ENCODE measurements at regions not wholly inside any gene's neighbourhood (a gene's known extent, or its start where the extent isn't known, plus 50 kb on each side); places are given as distances from the start of the nearest gene placed in this dataset.

GRCh38 chr14:96975116-96975515, 177.9 kb downstream of the VRK1 start:
- H3K9me3 ChIP-seq (ENCODE audit: control insufficient read depth, insufficient read depth, low read length) = peaks cover 6% of the 10 kb centered on the region
- H3K27me3 ChIP-seq (ENCODE audit: control insufficient read depth, insufficient read depth, low read length) = no peaks in the 10 kb centered on the region
- no peak overlapping the region for H3K4ac ChIP-seq (ENCODE audit: low read depth, low read length)
- H3K4me2 ChIP-seq (ENCODE audit: low read depth, low read length) = no peak overlapping the region
- intact Hi-C loops (cut with micrococcal nuclease) = no loop called here
- no peak overlapping the region for H2BK120ac ChIP-seq (ENCODE audit: low read depth, low read length)
- H2AK5ac ChIP-seq (ENCODE audit: low read depth, low read length) = no peak overlapping the region
- H4K5ac ChIP-seq (ENCODE audit: low read depth, low read length) = no peak overlapping the region
- no peak overlapping the region for H2BK15ac ChIP-seq (ENCODE audit: low read depth, low read length)
- no peak overlapping the region for H2AFZ ChIP-seq (replicated peaks; ENCODE audit: low read length, poor library complexity)
- POLR2A ChIA-PET (ENCODE audit: unreplicated experiment) = no interaction called here
- no peak overlapping the region for H4K8ac ChIP-seq (ENCODE audit: low read depth in 2 of 2, low read length in 2 of 2)
- H3K9me1 ChIP-seq (ENCODE audit: insufficient read depth, low read length) = no peaks in the 10 kb centered on the region
- H4K20me1 ChIP-seq (ENCODE audit: insufficient read depth, low read length) = no peaks in the 10 kb centered on the region
- no peaks in the 10 kb centered on the region for H3K79me1 ChIP-seq (ENCODE audit: low read depth in 1 of 2, low read length in 2 of 2)
- in situ Hi-C loops (cut with MboI; ENCODE audit: low sequenced_read_pairs) = no loop called here
- no peak for TF ChIP-seq CHD1 (IDR thresholded peaks at IDR 0.05; ENCODE audit: low read depth, low read length)
- TF ChIP-seq, protein P1, sequence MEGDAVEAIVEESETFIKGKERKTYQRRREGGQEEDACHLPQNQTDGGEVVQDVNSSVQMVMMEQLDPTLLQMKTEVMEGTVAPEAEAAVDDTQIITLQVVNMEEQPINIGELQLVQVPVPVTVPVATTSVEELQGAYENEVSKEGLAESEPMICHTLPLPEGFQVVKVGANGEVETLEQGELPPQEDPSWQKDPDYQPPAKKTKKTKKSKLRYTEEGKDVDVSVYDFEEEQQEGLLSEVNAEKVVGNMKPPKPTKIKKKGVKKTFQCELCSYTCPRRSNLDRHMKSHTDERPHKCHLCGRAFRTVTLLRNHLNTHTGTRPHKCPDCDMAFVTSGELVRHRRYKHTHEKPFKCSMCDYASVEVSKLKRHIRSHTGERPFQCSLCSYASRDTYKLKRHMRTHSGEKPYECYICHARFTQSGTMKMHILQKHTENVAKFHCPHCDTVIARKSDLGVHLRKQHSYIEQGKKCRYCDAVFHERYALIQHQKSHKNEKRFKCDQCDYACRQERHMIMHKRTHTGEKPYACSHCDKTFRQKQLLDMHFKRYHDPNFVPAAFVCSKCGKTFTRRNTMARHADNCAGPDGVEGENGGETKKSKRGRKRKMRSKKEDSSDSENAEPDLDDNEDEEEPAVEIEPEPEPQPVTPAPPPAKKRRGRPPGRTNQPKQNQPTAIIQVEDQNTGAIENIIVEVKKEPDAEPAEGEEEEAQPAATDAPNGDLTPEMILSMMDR (conservative IDR thresholded peaks at IDR 0.05; ENCODE audit: low read depth, low read length) = no peak
- TF ChIP-seq, protein P2, sequence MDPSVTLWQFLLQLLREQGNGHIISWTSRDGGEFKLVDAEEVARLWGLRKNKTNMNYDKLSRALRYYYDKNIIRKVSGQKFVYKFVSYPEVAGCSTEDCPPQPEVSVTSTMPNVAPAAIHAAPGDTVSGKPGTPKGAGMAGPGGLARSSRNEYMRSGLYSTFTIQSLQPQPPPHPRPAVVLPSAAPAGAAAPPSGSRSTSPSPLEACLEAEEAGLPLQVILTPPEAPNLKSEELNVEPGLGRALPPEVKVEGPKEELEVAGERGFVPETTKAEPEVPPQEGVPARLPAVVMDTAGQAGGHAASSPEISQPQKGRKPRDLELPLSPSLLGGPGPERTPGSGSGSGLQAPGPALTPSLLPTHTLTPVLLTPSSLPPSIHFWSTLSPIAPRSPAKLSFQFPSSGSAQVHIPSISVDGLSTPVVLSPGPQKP (IDR thresholded peaks at IDR 0.05; ENCODE audit: borderline replicate concordance, low read depth, low read length) = no peak
- no peak for TF ChIP-seq POLR2A (IDR thresholded peaks at IDR 0.05; ENCODE audit: low read depth, low read length)
- TF ChIP-seq MXI1 (IDR thresholded peaks at IDR 0.05; ENCODE audit: borderline replicate concordance, low read depth, low read length) = no peak
- no peak for TF ChIP-seq NFE2L2 (IDR thresholded peaks at IDR 0.05; ENCODE audit: low read depth, low read length)
- TF ChIP-seq USF2 (IDR thresholded peaks at IDR 0.05; ENCODE audit: low read depth, low read length) = no peak
- TF ChIP-seq BHLHE40 (IDR thresholded peaks at IDR 0.05; ENCODE audit: low read depth, low read length) = no peak
- no peak for TF ChIP-seq CEBPB (IDR thresholded peaks at IDR 0.05; ENCODE audit: low read depth, low read length)
- no peak for TF ChIP-seq SMC3 (IDR thresholded peaks at IDR 0.05; ENCODE audit: low read depth, low read length)
- TF ChIP-seq RFX5 (IDR thresholded peaks at IDR 0.05; ENCODE audit: low read depth, low read length) = no peak
- no peak for TF ChIP-seq RAD21 (IDR thresholded peaks at IDR 0.05; ENCODE audit: low read length)
- TF ChIP-seq MAFK (IDR thresholded peaks at IDR 0.05; ENCODE audit: low read depth, low read length) = no peak
- TF ChIP-seq FOS (IDR thresholded peaks at IDR 0.05; ENCODE audit: low read depth, low read length) = no peak
- no peak for TF ChIP-seq MAZ (IDR thresholded peaks at IDR 0.05; ENCODE audit: borderline replicate concordance, low read depth, low read length)
- TF ChIP-seq RCOR1 (IDR thresholded peaks at IDR 0.05; ENCODE audit: insufficient replicate concordance, low read length) = no peak
- H2AK9ac ChIP-seq (replicated peaks; ENCODE audit: low read depth, low read length, poor library complexity) = no peak overlapping the region
- no peak overlapping the region for H3K56ac ChIP-seq (ENCODE audit: extremely low read depth, insufficient read depth, low read length)
- no peak overlapping the region for H4K91ac ChIP-seq (ENCODE audit: insufficient read depth, low read depth, low read length)
- no peak overlapping the region for H3K4me3 ChIP-seq (ENCODE audit: insufficient read depth, low read depth, low read length)
- H3K18ac ChIP-seq (ENCODE audit: low read depth, low read length) = no peak overlapping the region
- CTCF ChIA-PET = interaction anchor here (0.6 kb wide), 1 partner anchor 17 kb away, joined by 3 read pairs; no protein-coding TSS in a partner anchor
- no peak overlapping the region for H3K23ac ChIP-seq (ENCODE audit: low read depth, low read length)
- dilution Hi-C loops (cut with HindIII; ENCODE audit: low sequenced_read_pairs, unreplicated experiment) = no loop called here
- H3K36me3 ChIP-seq (ENCODE audit: control insufficient read depth, insufficient read depth, low read length) = no peaks in the 10 kb centered on the region
- H2BK5ac ChIP-seq (ENCODE audit: low read depth, low read length, poor library complexity, severe bottlenecking) = no peak overlapping the region
- no peak for ATAC-seq (ENCODE audit: low read depth)
- H3K14ac ChIP-seq (replicated peaks; ENCODE audit: low read depth, low read length) = no peak overlapping the region
- no peak for DNase-seq
- H3K9ac ChIP-seq (ENCODE audit: low read depth, low read length) = no peak overlapping the region
- H3K4me1 ChIP-seq (ENCODE audit: control insufficient read depth, insufficient read depth, low read length) = no peaks in the 10 kb centered on the region
- 100% methylated on average over 1 of the region's 1 CpG; no CpG with 5 or more reads in 1 of the 2 experiments for WGBS, 2 experiments (ENCODE audit: extremely low coverage in 2 of 2, insufficient read length in 1 of 2)
- no peak overlapping the region for H2BK20ac ChIP-seq (ENCODE audit: low read depth, low read length)
- no TSS peak for BruUV-seq (replicated peaks)
- H3K27ac ChIP-seq (ENCODE audit: insufficient read depth, low read length) = no peak overlapping the region

Data from IMR-90 (cell line).